ENCODE measurements at regions not wholly inside any gene's neighbourhood (a gene's known extent, or its start where the extent isn't known, plus 50 kb on each side); places are given as distances from the start of the nearest gene placed in this dataset.

GRCh38 chr1:177848577-177848976 lies 121.3 kb downstream of the SEC16B start:
- Histone ChIP-seq H3K36me3 (ENCODE audit: insufficient read depth) (no peaks in the 10 kb centered on the region), H3K27ac (no peak overlapping the region), H4K20me1 (ENCODE audit: insufficient read depth) (no peaks in the 10 kb centered on the region), H3K4me3 (IDR thresholded peaks at IDR 0.05; ENCODE audit: insufficient read depth, low read depth, low read length) (no peak overlapping the region), H2AFZ (ENCODE audit: low read depth) (no peak overlapping the region), H3K79me2 (ENCODE audit: insufficient read depth, low read depth) (no peaks in the 10 kb centered on the region), H3K27me3 (ENCODE audit: insufficient read depth, low read depth) (no peaks in the 10 kb centered on the region), H3K9ac (no peak overlapping the region), H3K4me2 (no peak overlapping the region), H3K4me1 (ENCODE audit: low read depth, poor library complexity, severe bottlenecking) (no peaks in the 10 kb centered on the region)
- TF ChIP-seq, protein P1, sequence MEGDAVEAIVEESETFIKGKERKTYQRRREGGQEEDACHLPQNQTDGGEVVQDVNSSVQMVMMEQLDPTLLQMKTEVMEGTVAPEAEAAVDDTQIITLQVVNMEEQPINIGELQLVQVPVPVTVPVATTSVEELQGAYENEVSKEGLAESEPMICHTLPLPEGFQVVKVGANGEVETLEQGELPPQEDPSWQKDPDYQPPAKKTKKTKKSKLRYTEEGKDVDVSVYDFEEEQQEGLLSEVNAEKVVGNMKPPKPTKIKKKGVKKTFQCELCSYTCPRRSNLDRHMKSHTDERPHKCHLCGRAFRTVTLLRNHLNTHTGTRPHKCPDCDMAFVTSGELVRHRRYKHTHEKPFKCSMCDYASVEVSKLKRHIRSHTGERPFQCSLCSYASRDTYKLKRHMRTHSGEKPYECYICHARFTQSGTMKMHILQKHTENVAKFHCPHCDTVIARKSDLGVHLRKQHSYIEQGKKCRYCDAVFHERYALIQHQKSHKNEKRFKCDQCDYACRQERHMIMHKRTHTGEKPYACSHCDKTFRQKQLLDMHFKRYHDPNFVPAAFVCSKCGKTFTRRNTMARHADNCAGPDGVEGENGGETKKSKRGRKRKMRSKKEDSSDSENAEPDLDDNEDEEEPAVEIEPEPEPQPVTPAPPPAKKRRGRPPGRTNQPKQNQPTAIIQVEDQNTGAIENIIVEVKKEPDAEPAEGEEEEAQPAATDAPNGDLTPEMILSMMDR (conservative IDR thresholded peaks at IDR 0.05; ENCODE audit: low read depth, low read length) = no peak

DNA sequence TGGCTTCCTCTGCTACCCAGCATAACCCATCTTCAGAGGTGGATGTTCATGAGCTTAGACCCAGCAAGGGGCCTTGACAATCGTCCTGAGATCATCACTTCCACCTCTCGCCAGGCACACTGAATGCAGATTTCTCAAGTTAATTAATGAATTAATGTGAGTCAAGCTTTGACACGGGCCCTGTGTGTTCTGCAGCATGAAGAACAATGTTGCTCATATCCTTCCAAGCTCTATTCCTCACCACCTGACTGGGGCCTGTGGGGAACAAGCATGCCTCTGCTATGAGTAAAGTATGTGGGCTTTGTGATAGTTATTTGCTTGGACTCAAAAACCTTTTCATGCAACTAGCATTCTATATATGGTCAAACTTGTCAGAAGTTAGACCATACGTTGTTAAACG lies 122.0 kb downstream of the SEC16B start:
- Histone ChIP-seq H3K27ac (no peak overlapping the region), H3K9ac (no peak overlapping the region), H3K4me3 (IDR thresholded peaks at IDR 0.05; ENCODE audit: insufficient read depth, low read depth, low read length) (no peak overlapping the region), H3K27me3 (ENCODE audit: insufficient read depth, low read depth) (no peaks in the 10 kb centered on the region), H3K36me3 (ENCODE audit: insufficient read depth) (no peaks in the 10 kb centered on the region), H2AFZ (ENCODE audit: low read depth) (no peak overlapping the region), H3K4me2 (no peak overlapping the region), H3K79me2 (ENCODE audit: insufficient read depth, low read depth) (no peaks in the 10 kb centered on the region), H3K4me1 (ENCODE audit: low read depth, poor library complexity, severe bottlenecking) (no peaks in the 10 kb centered on the region), H4K20me1 (ENCODE audit: insufficient read depth) (no peaks in the 10 kb centered on the region)
- TF ChIP-seq, protein P1 (conservative IDR thresholded peaks at IDR 0.05; ENCODE audit: low read depth, low read length) = no peak

- H2AFZ ChIP-seq (ENCODE audit: low read depth) = no peak overlapping the region
- H3K27me3 ChIP-seq (ENCODE audit: insufficient read depth, low read depth) = no peaks in the 10 kb centered on the region
- no peak overlapping the region for H3K9ac ChIP-seq
- TF ChIP-seq, protein P1 (conservative IDR thresholded peaks at IDR 0.05; ENCODE audit: low read depth, low read length) = no peak
- no peak overlapping the region for H3K4me3 ChIP-seq (IDR thresholded peaks at IDR 0.05; ENCODE audit: insufficient read depth, low read depth, low read length)
- no peaks in the 10 kb centered on the region for H4K20me1 ChIP-seq (ENCODE audit: insufficient read depth)
- no peaks in the 10 kb centered on the region for H3K36me3 ChIP-seq (ENCODE audit: insufficient read depth)
- H3K27ac ChIP-seq = no peak overlapping the region
- no peaks in the 10 kb centered on the region for H3K4me1 ChIP-seq (ENCODE audit: low read depth, poor library complexity, severe bottlenecking)
- H3K79me2 ChIP-seq (ENCODE audit: insufficient read depth, low read depth) = no peaks in the 10 kb centered on the region
- no peak overlapping the region for H3K4me2 ChIP-seq
Measured at GRCh38 chr1:177838907-177839485, 130.9 kb downstream of the SEC16B start.

- H3K4me2 ChIP-seq = no peak overlapping the region
- H3K36me3 ChIP-seq (ENCODE audit: insufficient read depth) = no peaks in the 10 kb centered on the region
- H3K4me3 ChIP-seq (IDR thresholded peaks at IDR 0.05; ENCODE audit: insufficient read depth, low read depth, low read length) = no peak overlapping the region
- no peak overlapping the region for H3K27ac ChIP-seq
- H3K4me1 ChIP-seq (ENCODE audit: low read depth, poor library complexity, severe bottlenecking) = no peaks in the 10 kb centered on the region
- no peak overlapping the region for H3K9ac ChIP-seq
- H2AFZ ChIP-seq (ENCODE audit: low read depth) = no peak overlapping the region
- H3K27me3 ChIP-seq (ENCODE audit: insufficient read depth, low read depth) = no peaks in the 10 kb centered on the region
- no peaks in the 10 kb centered on the region for H4K20me1 ChIP-seq (ENCODE audit: insufficient read depth)
- TF ChIP-seq, protein P1 (conservative IDR thresholded peaks at IDR 0.05; ENCODE audit: low read depth, low read length) = no peak
- H3K79me2 ChIP-seq (ENCODE audit: insufficient read depth, low read depth) = no peaks in the 10 kb centered on the region
Measured at GRCh38 chr1:177833631-177834030, 136.2 kb downstream of the SEC16B start.
